HepG2 (cell line): ENCODE measurements at regions not wholly inside any gene's neighbourhood (a gene's known extent, or its start where the extent isn't known, plus 50 kb on each side); places are given as distances from the start of the nearest gene placed in this dataset.

Experiments
- ATAC-seq: fragments of 200-7000 bp; cut with Tn5 transposase; 3 replicates; pipeline ENCODE4 v1.9.1; 2020; ENCODE audit warnings: mild to moderate bottlenecking, moderate library complexity
- BruUV-seq: library from RNA; stranded (reverse); fragments of 400-500 nt; replicated peaks from 2 replicates; lab custom pipeline; 2021; lab: Mats Ljungman, UMichigan
- CTCF ChIA-PET: fragments of 300-600 bp; formaldehyde crosslinking; extraction: SDS; loops from one replicate; lab custom pipeline; 2021; ENCODE audit warnings: low total read pairs, inconsistent platforms, low intra/inter-chr PET ratio; lab: Yijun Ruan, JAX
- POLR2A ChIA-PET: fragments of 350-600 bp; sonication (Branson Sonifier 250); formaldehyde crosslinking; loops from one replicate; lab custom pipeline; 2020; ENCODE audit warnings: antibody characterized with exemption, inconsistent platforms; lab: Yijun Ruan, JAX
- DNase-seq: peaks from one replicate; pipeline ENCODE4 v3.0.0-alpha.2; 2015; ENCODE audit warnings: low spot score
- FAIRE-seq: peaks from 3 replicates; lab custom pipeline; 2011; peaks lifted over from hg19 to GRCh38; lab: Jason Lieb, UNC
- H2AFZ ChIP-seq: one replicate; pipeline ENCODE4 v1.6.1; 2011; ENCODE audit warnings: low read length, inconsistent platforms
- H3K27ac ChIP-seq: fragments of 300-600 bp; 3 replicates; pipeline ENCODE4 v1.8.0; 2011; ENCODE audit warnings: mixed run types, mild to moderate bottlenecking, mixed read lengths, low read length, inconsistent platforms; ENCODE audit not compliant: insufficient read depth; ENCODE audit errors: extremely low read length
- H3K27me3 ChIP-seq, 2 experiments: fragments of 200-600 bp in 1 of 2; 2 replicates in 1 of 2; 3 replicates in 1 of 2; pipeline versions ENCODE4 v1.6.0 to v1.8.0; 2011; ENCODE audit warnings: low read length in 2 of 2, mild to moderate bottlenecking in 2 of 2, moderate library complexity in 2 of 2, inconsistent platforms in 1 of 2; ENCODE audit not compliant: insufficient read depth in 2 of 2, control insufficient read depth in 1 of 2
- H3K36me3 ChIP-seq, 2 experiments: fragments of 200-600 bp in 1 of 2; replicated peaks in 1 of 2; 2 replicates in 1 of 2; 3 replicates in 1 of 2; pipeline versions ENCODE4 v1.5.1 to v1.8.0; 2011; ENCODE audit warnings: low read length in 2 of 2, inconsistent platforms in 1 of 2; ENCODE audit not compliant: insufficient read depth in 2 of 2, control insufficient read depth in 1 of 2
- H3K4me1 ChIP-seq: 2 replicates; pipeline ENCODE4 v1.5.1; 2012; ENCODE audit warnings: low read length, inconsistent platforms; ENCODE audit not compliant: insufficient read depth
- H3K4me2 ChIP-seq: 2 replicates; pipeline ENCODE4 v1.6.0; 2011; ENCODE audit warnings: low read depth, low read length, inconsistent platforms
- H3K4me3 ChIP-seq, 3 experiments: fragments of 200-600 bp in 1 of 3; sonication (generic), shearing (Covaris generic) in 1 of 3; replicated peaks in 1 of 3; 2 replicates each; pipeline ENCODE4 v1.5.1; 2011 to 2016; ENCODE audit warnings: low read length in 3 of 3, inconsistent platforms in 2 of 3, low read depth in 2 of 3, mild to moderate bottlenecking in 2 of 3, control low read depth in 1 of 3, mixed read lengths in 1 of 3; ENCODE audit not compliant: insufficient read depth in 1 of 3
- H3K79me2 ChIP-seq: one replicate; pipeline ENCODE4 v1.6.1; 2011; ENCODE audit warnings: low read length, inconsistent platforms; ENCODE audit not compliant: insufficient read depth
- H3K9ac ChIP-seq: 2 replicates; pipeline ENCODE4 v1.6.0; 2011; ENCODE audit warnings: mild to moderate bottlenecking, low read depth, low read length, inconsistent platforms; ENCODE audit not compliant: insufficient read depth
- H3K9me3 ChIP-seq: 2 replicates; pipeline ENCODE4 v1.5.1; 2012; ENCODE audit warnings: mild to moderate bottlenecking, low read length
- H4K20me1 ChIP-seq: 2 replicates; pipeline ENCODE4 v1.6.0; 2011; ENCODE audit warnings: inconsistent platforms, mild to moderate bottlenecking, low read length, moderate library complexity; ENCODE audit not compliant: insufficient read depth
- EEA1 ChIP-seq: sonication (generic); formaldehyde crosslinking; IDR thresholded peaks from 2 replicates; pipeline ENCODE4 v1.5.1; 2020; ENCODE audit warnings: mild to moderate bottlenecking, missing genetic modification reagents, borderline replicate concordance
- IKZF4 ChIP-seq: sonication (generic); formaldehyde crosslinking; IDR thresholded peaks from 2 replicates; pipeline ENCODE4 v1.5.1; 2020; ENCODE audit warnings: borderline replicate concordance, mild to moderate bottlenecking, low read depth, missing genetic modification reagents; ENCODE audit errors: not compliant biosample characterization
- MAFG ChIP-seq: sonication (generic); formaldehyde crosslinking; IDR thresholded peaks from 2 replicates; pipeline ENCODE4 v1.5.1; 2020; ENCODE audit warnings: mild to moderate bottlenecking, missing genetic modification reagents
- MYNN ChIP-seq: sonication (generic); formaldehyde crosslinking; IDR thresholded peaks from 2 replicates; pipeline ENCODE4 v1.4.0; 2020; ENCODE audit warnings: mild to moderate bottlenecking, low read depth, missing genetic modification reagents
- NR1H2 ChIP-seq: sonication (generic); formaldehyde crosslinking; IDR thresholded peaks from 2 replicates; pipeline ENCODE4 v1.8.1; 2022; ENCODE audit warnings: low read depth, missing genetic modification reagents, borderline replicate concordance
- PAWR ChIP-seq: sonication (generic); formaldehyde crosslinking; IDR thresholded peaks from 2 replicates; pipeline ENCODE4 v1.4.0; 2020; ENCODE audit warnings: missing genetic modification reagents, mild to moderate bottlenecking, borderline replicate concordance
- RELA ChIP-seq: sonication (generic); formaldehyde crosslinking; IDR thresholded peaks from 2 replicates; pipeline ENCODE4 v1.4.0; 2020; ENCODE audit warnings: missing genetic modification reagents
- RORA ChIP-seq: sonication (generic); formaldehyde crosslinking; IDR thresholded peaks from 2 replicates; pipeline ENCODE4 v1.5.0; 2020; ENCODE audit warnings: mild to moderate bottlenecking, missing genetic modification reagents, moderate library complexity
- SP2 ChIP-seq: sonication (generic); formaldehyde crosslinking; IDR thresholded peaks from 2 replicates; pipeline ENCODE4 v1.5.1; 2020; ENCODE audit warnings: mild to moderate bottlenecking, missing genetic modification reagents
- TCF7 ChIP-seq: sonication (generic); IDR thresholded peaks from 2 replicates; pipeline ENCODE4 v1.6.1; 2016; ENCODE audit warnings: antibody characterized with exemption, low read depth
- TEF ChIP-seq: sonication (generic); formaldehyde crosslinking; IDR thresholded peaks from 2 replicates; pipeline ENCODE4 v1.5.0; 2020; ENCODE audit warnings: missing genetic modification reagents
- ZBTB10 ChIP-seq: sonication (generic); formaldehyde crosslinking; IDR thresholded peaks from 2 replicates; pipeline ENCODE4 v1.4.0; 2020; ENCODE audit warnings: missing genetic modification reagents, borderline replicate concordance
- ZBTB34 ChIP-seq: sonication (generic); formaldehyde crosslinking; IDR thresholded peaks from 2 replicates; pipeline ENCODE4 v1.8.0; 2022; ENCODE audit warnings: mild to moderate bottlenecking, missing genetic modification reagents
- ZBTB38 ChIP-seq: sonication (generic); formaldehyde crosslinking; IDR thresholded peaks from 2 replicates; pipeline ENCODE4 v1.5.1; 2020; ENCODE audit warnings: mild to moderate bottlenecking, missing genetic modification reagents
- ZNF136 ChIP-seq: sonication (generic); formaldehyde crosslinking; IDR thresholded peaks from 2 replicates; pipeline ENCODE4 v1.8.1; 2022; ENCODE audit warnings: low read depth, mild to moderate bottlenecking, moderate library complexity, missing genetic modification reagents
- ZNF207 ChIP-seq: fragments of 450-650 bp; IDR thresholded peaks from 2 replicates; pipeline ENCODE4 v1.6.1; 2016; ENCODE audit warnings: antibody characterized with exemption, borderline replicate concordance
- ZNF30 ChIP-seq: sonication (generic); formaldehyde crosslinking; IDR thresholded peaks from 2 replicates; pipeline ENCODE4 v1.5.0; 2020; ENCODE audit warnings: mild to moderate bottlenecking, missing genetic modification reagents
- ZNF441 ChIP-seq: sonication (generic); formaldehyde crosslinking; IDR thresholded peaks from 2 replicates; pipeline ENCODE4 v1.7.0; 2021; ENCODE audit warnings: missing genetic modification reagents, borderline replicate concordance
- ZNF557 ChIP-seq: sonication (generic); formaldehyde crosslinking; IDR thresholded peaks from 2 replicates; pipeline ENCODE4 v1.4.0; 2020; ENCODE audit warnings: missing genetic modification reagents
- ZNF660 ChIP-seq: sonication (generic); formaldehyde crosslinking; IDR thresholded peaks from 2 replicates; pipeline ENCODE4 v1.5.1; 2020; ENCODE audit warnings: mild to moderate bottlenecking, low read depth, missing genetic modification reagents, borderline replicate concordance
- in situ Hi-C: cut with HindIII; loops from 2 replicates; pipeline ENCODE4 v1.10.0; 2017; ENCODE audit warnings: low pct_unique_long_range_greater_than_20kb; ENCODE audit not compliant: extremely low pct_ligation_motif_present
- intact Hi-C: fragments of 100-400 bp; cut with micrococcal nuclease; formaldehyde crosslinking; loops from one replicate; pipeline ENCODE4 v1.10.0; 2022; ENCODE audit not compliant: unreplicated experiment

- no peak for DNase-seq
- no peak overlapping the region for H2AFZ ChIP-seq
- no peaks in the 10 kb centered on the region for H3K36me3 ChIP-seq
- intact Hi-C loops = no loop called here
- no peak overlapping the region for H3K4me3 ChIP-seq
- no peak for TF ChIP-seq RORA
- TF ChIP-seq NR1H2 (CRISPR knock-in tag) = no peak
- TF ChIP-seq ZNF207 = no peak
- TF ChIP-seq RELA (CRISPR knock-in tag) = no peak
- no peak for TF ChIP-seq MAFG (CRISPR knock-in tag)
- TF ChIP-seq MYNN = no peak
- no peak for TF ChIP-seq ZNF136
- no peak for TF ChIP-seq ZNF441 (CRISPR knock-in tag)
- no peak for TF ChIP-seq EEA1
- no peak for TF ChIP-seq ZNF557
- TF ChIP-seq ZBTB10 (CRISPR knock-in tag) = no peak
- no peak for TF ChIP-seq IKZF4
- no peak for TF ChIP-seq PAWR
- no peak for TF ChIP-seq ZBTB34 (CRISPR knock-in tag)
- TF ChIP-seq TEF (CRISPR knock-in tag) = no peak
- TF ChIP-seq ZBTB38 (CRISPR knock-in tag) = no peak
- TF ChIP-seq ZNF30 = no peak
- no peak for TF ChIP-seq SP2
- no peak for TF ChIP-seq TCF7
- TF ChIP-seq ZNF660 (CRISPR knock-in tag) = no peak
- H3K9me3 ChIP-seq = 0 out of 2 replicates have a peak, but pooled peaks cover under 1% of the 10 kb centered on the region
- H3K4me1 ChIP-seq = no peaks in the 10 kb centered on the region
- in situ Hi-C loops = no loop called here
- ChIA-PET CTCF (no interaction called here), POLR2A (no interaction called here)
- no peak overlapping the region for H3K4me2 ChIP-seq
- BruUV-seq = no TSS peak
- no peaks in the 10 kb centered on the region for H4K20me1 ChIP-seq
- no peak for ATAC-seq
- H3K27me3 ChIP-seq = no peaks in the 10 kb centered on the region
- no peak for FAIRE-seq
- no peak overlapping the region for H3K27ac ChIP-seq
- H3K79me2 ChIP-seq = no peaks in the 10 kb centered on the region
- no peak overlapping the region for H3K9ac ChIP-seq
Measured at GRCh38 chr3:117926819-117927218, 1107.8 kb downstream of the IGSF11 start.
